ENCODE measurements at regions not wholly inside any gene's neighbourhood (a gene's known extent, or its start where the extent isn't known, plus 50 kb on each side); places are given as distances from the start of the nearest gene placed in this dataset. TPM values are rescaled to one million over a fixed set of nuclear protein-coding genes. Genes with fewer than 3 reads are reported as not detected.

Small RNAs in the stretch of these regions (small RNA-seq; reads per million reads assigned to genes)
- gene RNA5SP112: not detected
- gene RNU6-187P: not detected
- not detected for gene RNU6ATAC14P
